ENCODE measurements at regions not wholly inside any gene's neighbourhood (a gene's known extent, or its start where the extent isn't known, plus 50 kb on each side); places are given as distances from the start of the nearest gene placed in this dataset.
A peak's percentile ranks its signal among the peaks of the same experiment; 100 is the strongest.

- FAIRE-seq (no peak), DNase-seq (ENCODE audit: insufficient read length, low spot score) (no peak)
- no peak for TF ChIP-seq CTCF (IDR thresholded peaks at IDR 0.05; ENCODE audit: insufficient read depth, missing control alignments)
These were observed 156.8 kb upstream of the LRIG3 start for GRCh38 chr12:59077153-59077552.

- FAIRE-seq (no peak), DNase-seq (ENCODE audit: insufficient read length, low spot score) (no peak)
- TF ChIP-seq CTCF (IDR thresholded peaks at IDR 0.05; ENCODE audit: insufficient read depth, missing control alignments), result no peak
These were observed 156.3 kb upstream of the LRIG3 start for GRCh38 chr12:59076622-59077021.

DNA sequence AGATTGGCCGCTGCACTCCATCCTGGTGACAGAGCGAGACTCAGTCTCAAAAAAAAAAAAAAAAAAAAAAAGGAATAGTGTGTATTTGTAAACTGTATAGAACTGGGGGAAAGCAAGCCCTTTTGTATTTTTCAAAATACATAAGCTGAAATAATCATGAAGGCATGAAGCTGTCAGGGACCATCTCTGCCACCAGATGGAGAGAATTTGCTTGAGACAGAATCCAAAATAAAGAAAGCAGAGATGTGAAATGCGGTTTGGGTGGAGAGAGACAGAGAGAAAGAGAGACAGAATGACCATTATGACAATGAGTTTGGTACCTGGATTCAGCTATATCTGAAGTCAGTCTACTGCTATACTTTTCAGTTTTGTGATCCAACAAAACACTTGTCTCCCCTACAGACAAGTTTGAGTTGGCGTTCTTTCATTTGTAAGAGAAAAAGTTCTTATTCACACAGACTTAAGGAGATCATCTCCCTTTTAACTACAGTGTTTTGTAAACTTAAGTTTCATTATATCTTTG, 155.7 kb upstream of the LRIG3 start:
- TF ChIP-seq CTCF (IDR thresholded peaks at IDR 0.05; ENCODE audit: insufficient read depth, missing control alignments), result no peak
- DNase-seq (ENCODE audit: insufficient read length, low spot score) (no peak), FAIRE-seq (no peak)

DNA sequence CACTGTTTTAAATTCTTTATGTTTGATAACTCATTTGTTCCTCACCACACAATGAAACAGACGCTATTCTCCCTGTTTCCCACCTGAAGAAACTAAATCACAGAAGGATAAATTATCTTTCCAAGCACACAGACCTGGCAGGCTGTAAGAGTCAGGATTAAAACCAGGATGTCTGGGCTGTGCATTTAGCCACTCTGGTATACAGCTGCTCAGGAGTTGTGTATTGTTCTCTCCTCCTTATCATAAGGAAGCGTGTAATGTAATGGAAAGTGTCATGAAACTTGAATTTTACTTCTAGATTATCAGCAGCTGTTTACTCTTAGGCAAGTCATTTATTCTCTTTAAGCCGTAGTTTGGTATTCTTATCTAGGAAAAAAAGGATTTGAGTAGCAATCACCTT, 154.8 kb upstream of the LRIG3 start:
- FAIRE-seq (no peak), DNase-seq (ENCODE audit: insufficient read length, low spot score) (no peak)
- no peak for TF ChIP-seq CTCF (IDR thresholded peaks at IDR 0.05; ENCODE audit: insufficient read depth, missing control alignments)

GRCh38 chr12:59070322-59070933, 150.1 kb upstream of the LRIG3 start:
- FAIRE-seq, result peak; percentile 95
- DNase-seq (ENCODE audit: insufficient read length, low spot score), result peak; percentile 13
- TF ChIP-seq CTCF (IDR thresholded peaks at IDR 0.05; ENCODE audit: insufficient read depth, missing control alignments), result no peak

DNA sequence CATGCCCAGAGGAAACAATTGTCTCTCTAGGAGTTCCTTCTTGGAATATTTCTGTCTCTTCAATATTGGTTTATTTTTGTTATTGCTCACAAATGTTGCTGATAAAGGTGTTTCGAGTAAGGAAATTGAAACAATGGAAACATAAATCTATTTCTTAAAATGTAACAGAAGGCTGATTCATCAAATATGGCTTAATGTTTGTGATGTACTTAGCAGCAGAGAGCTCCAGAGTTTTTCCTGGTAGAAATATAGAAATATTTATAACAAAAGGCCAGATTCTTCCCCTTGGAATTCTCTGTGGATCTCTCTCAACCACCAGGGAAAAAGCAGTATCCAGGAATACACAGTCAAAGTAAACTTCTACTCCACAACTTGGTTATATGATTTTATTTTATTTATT, 149.2 kb upstream of the LRIG3 start:
- TF ChIP-seq CTCF (IDR thresholded peaks at IDR 0.05; ENCODE audit: insufficient read depth, missing control alignments), result no peak
- DNase-seq (ENCODE audit: insufficient read length, low spot score) (no peak), FAIRE-seq (no peak)

DNA sequence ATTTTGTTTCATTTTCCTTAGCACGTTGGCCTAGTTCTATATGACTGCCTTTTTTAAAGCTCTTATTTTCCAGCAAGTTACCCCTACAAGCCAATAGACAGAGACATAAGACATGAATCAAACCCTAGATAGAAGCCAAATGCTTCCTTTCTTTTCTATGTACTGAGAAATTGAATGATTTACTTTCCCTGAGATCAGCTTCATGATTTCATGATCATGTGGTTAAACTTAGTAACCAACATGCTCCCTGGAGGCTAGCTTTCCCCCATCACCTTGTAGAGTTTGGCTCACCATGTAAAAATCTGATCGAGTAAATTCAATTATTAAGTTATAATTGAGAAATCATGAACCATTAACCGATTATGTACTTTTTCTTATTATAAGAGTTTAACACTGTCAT, 148.1 kb upstream of the LRIG3 start:
- no peak for FAIRE-seq
- DNase-seq (ENCODE audit: insufficient read length, low spot score), result no peak
- TF ChIP-seq CTCF (IDR thresholded peaks at IDR 0.05; ENCODE audit: insufficient read depth, missing control alignments), result no peak
